ENCODE measurements at regions not wholly inside any gene's neighbourhood (a gene's known extent, or its start where the extent isn't known, plus 50 kb on each side); places are given as distances from the start of the nearest gene placed in this dataset.

- intact Hi-C loops (cut with DNase I), result loop anchor here (10.0 kb wide), 1 partner anchor 731 kb away; no protein-coding TSS in a partner anchor
- ATAC-seq (ENCODE audit: poor library complexity) (no peak), DNase-seq (no peak)
These were observed 367.6 kb downstream of the THBS2 start for GRCh38 chr6:168885751-168886742.

- ATAC-seq (ENCODE audit: poor library complexity) (peak; percentile 19), DNase-seq (no peak)
- intact Hi-C loops (cut with DNase I), result loop anchor here (10.0 kb wide), 1 partner anchor 730 kb away; no protein-coding TSS in a partner anchor
These were observed 368.4 kb downstream of the THBS2 start for GRCh38 chr6:168885196-168885595.

- intact Hi-C loops (cut with DNase I), result loop anchor here (5.0 to 10.0 kb wide), 3 partner anchors 267 to 730 kb away; no protein-coding TSS in a partner anchor
- ATAC-seq (ENCODE audit: poor library complexity) (peak; percentile 96), DNase-seq (peak; percentile 85)
These were observed 369.0 kb downstream of the THBS2 start for GRCh38 chr6:168884646-168885086.

- DNase-seq (no peak), ATAC-seq (ENCODE audit: poor library complexity) (peak; percentile 51)
- intact Hi-C loops (cut with DNase I), result loop anchor here (5.0 to 10.0 kb wide), 3 partner anchors 267 to 729 kb away; no protein-coding TSS in a partner anchor
These were observed 369.5 kb downstream of the THBS2 start for GRCh38 chr6:168884050-168884645.

- intact Hi-C loops (cut with DNase I), result loop anchor here (5.0 to 10.0 kb wide), 3 partner anchors 266 to 729 kb away; no protein-coding TSS in a partner anchor
- DNase-seq (no peak), ATAC-seq (ENCODE audit: poor library complexity) (no peak)
These were observed 370.1 kb downstream of the THBS2 start for GRCh38 chr6:168883410-168884049.

GRCh38 chr6:168880271-168880670, 373.4 kb downstream of the THBS2 start:
- no peak for DNase-seq
- ATAC-seq (ENCODE audit: poor library complexity), result no peak
- intact Hi-C loops (cut with DNase I), result loop anchor here (5.0 to 10.0 kb wide), 3 partner anchors 263 to 725 kb away; no protein-coding TSS in a partner anchor

- ATAC-seq (ENCODE audit: poor library complexity) (peak; percentile 43), DNase-seq (no peak)
- intact Hi-C loops (cut with DNase I), result no loop called here
These were observed 375.8 kb downstream of the THBS2 start for GRCh38 chr6:168877821-168878282.

- intact Hi-C loops (cut with DNase I), result no loop called here
- no peak for ATAC-seq (ENCODE audit: poor library complexity)
- DNase-seq, result no peak
These were observed 376.7 kb downstream of the THBS2 start for GRCh38 chr6:168876956-168877355.

- intact Hi-C loops (cut with DNase I), result no loop called here
- ATAC-seq (ENCODE audit: poor library complexity) (no peak), DNase-seq (no peak)
These were observed 377.7 kb downstream of the THBS2 start for GRCh38 chr6:168875811-168876576.

- DNase-seq, result no peak
- no peak for ATAC-seq (ENCODE audit: poor library complexity)
- intact Hi-C loops (cut with DNase I), result no loop called here
These were observed 379.0 kb downstream of the THBS2 start for GRCh38 chr6:168874637-168875036.

- intact Hi-C loops (cut with DNase I), result no loop called here
- no peak for ATAC-seq (ENCODE audit: poor library complexity)
- no peak for DNase-seq
These were observed 380.1 kb downstream of the THBS2 start for GRCh38 chr6:168873278-168874190.

GRCh38 chr6:168871642-168872315, 381.9 kb downstream of the THBS2 start:
- ATAC-seq (ENCODE audit: poor library complexity) (no peak), DNase-seq (no peak)
- intact Hi-C loops (cut with DNase I), result no loop called here

GRCh38 chr6:168870982-168871381, 382.7 kb downstream of the THBS2 start:
- ATAC-seq (ENCODE audit: poor library complexity) (no peak), DNase-seq (no peak)
- intact Hi-C loops (cut with DNase I), result no loop called here

GRCh38 chr6:168867247-168868102, 386.2 kb downstream of the THBS2 start:
- ATAC-seq (ENCODE audit: poor library complexity) (no peak), DNase-seq (no peak)
- intact Hi-C loops (cut with DNase I), result no loop called here

GRCh38 chr6:168866534-168866933, 387.1 kb downstream of the THBS2 start:
- DNase-seq (no peak), ATAC-seq (ENCODE audit: poor library complexity) (peak; percentile 25)
- intact Hi-C loops (cut with DNase I), result no loop called here

- ATAC-seq (ENCODE audit: poor library complexity) (peak; percentile 36), DNase-seq (no peak)
- intact Hi-C loops (cut with DNase I), result no loop called here
These were observed 388.1 kb downstream of the THBS2 start for GRCh38 chr6:168865522-168865921.
